LNCAP (cell line): ENCODE measurements at regions not wholly inside any gene's neighbourhood (a gene's known extent, or its start where the extent isn't known, plus 50 kb on each side); places are given as distances from the start of the nearest gene placed in this dataset.

Experiments
- TF ChIP-seq, protein P1 (sequence below): fragments of 450-650 bp; IDR thresholded peaks from 2 replicates; pipeline ENCODE4 v1.5.1; 2017; ENCODE audit warnings: mild to moderate bottlenecking

DNA sequence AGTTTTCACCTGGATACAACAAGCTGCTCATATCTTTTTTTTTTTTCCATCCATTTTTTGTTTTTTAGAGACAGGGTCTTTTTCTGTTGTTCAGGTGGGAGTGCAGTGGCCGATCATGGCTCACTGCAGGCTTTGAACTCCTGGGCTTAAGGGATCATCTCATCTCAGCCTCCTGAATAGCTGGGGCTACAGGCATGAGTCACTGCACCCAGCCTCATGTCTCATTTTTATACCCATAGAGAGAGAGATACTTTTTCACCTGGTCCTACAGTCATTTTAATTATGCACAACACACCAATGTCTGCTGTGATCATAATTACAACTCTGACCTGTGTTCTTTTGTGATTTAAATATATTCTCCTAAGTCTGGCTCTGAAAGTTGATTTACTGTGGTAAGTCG is 84.4 kb downstream of the KIF4B start:
- TF ChIP-seq, protein P1, sequence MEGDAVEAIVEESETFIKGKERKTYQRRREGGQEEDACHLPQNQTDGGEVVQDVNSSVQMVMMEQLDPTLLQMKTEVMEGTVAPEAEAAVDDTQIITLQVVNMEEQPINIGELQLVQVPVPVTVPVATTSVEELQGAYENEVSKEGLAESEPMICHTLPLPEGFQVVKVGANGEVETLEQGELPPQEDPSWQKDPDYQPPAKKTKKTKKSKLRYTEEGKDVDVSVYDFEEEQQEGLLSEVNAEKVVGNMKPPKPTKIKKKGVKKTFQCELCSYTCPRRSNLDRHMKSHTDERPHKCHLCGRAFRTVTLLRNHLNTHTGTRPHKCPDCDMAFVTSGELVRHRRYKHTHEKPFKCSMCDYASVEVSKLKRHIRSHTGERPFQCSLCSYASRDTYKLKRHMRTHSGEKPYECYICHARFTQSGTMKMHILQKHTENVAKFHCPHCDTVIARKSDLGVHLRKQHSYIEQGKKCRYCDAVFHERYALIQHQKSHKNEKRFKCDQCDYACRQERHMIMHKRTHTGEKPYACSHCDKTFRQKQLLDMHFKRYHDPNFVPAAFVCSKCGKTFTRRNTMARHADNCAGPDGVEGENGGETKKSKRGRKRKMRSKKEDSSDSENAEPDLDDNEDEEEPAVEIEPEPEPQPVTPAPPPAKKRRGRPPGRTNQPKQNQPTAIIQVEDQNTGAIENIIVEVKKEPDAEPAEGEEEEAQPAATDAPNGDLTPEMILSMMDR, result no peak

DNA sequence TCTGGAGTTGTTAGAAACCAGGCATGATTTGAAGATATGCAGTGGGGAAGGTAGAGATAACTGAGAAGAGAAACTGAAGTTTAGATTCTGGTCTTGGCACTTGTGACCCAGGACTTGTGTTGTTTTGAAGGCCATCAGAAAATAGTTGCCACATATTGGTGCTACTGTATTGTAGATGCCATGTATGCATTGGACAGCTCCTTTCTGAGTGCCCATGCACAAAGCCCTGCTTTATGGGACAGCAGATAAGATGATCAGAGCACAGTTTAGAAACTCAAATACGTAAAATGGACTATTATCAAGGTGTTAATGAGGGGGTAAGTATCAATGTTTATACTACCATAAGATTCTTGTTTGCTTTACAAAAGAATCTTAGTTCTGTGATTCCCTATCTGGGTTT is 84.9 kb downstream of the KIF4B start:
- TF ChIP-seq, protein P1, result no peak

DNA sequence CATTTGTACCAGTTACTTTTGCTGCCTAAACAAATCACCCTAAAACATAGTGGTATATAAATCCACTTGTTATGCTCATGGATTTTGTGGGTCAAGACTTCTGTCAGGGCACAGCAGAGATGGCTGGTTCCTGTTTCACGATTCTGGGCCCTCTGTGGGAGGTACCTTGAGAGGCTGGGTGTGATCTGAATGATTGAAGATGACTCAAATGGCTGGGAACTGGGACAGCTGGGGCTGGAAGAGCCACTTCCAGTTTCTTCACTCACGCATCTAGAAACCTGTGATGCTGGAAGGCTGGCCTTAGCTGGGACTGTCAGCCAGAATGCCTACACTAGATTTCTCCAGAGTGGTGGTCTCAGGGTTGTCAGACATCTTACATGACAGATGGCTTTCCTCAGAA is 88.1 kb downstream of the KIF4B start:
- TF ChIP-seq, protein P1, result no peak

DNA sequence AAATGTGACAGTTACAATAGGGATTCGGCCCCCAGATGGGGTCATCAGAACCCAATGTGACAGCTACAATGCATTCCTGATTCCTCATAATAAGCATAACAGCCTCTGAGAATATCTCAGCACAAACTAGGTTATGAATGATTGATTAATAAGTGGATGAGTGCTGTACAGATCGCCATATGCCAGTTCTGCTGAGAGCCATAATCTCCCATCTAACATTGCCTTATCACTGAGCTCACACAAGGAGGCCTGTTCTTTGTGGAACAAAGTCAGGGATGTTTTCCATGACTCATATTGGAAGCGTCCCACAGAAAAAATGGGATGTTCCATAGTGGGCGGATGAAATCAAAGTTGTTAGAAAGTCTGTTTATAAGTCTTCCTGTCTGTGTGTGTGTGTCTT is 89.6 kb downstream of the KIF4B start:
- TF ChIP-seq, protein P1, result no peak

DNA sequence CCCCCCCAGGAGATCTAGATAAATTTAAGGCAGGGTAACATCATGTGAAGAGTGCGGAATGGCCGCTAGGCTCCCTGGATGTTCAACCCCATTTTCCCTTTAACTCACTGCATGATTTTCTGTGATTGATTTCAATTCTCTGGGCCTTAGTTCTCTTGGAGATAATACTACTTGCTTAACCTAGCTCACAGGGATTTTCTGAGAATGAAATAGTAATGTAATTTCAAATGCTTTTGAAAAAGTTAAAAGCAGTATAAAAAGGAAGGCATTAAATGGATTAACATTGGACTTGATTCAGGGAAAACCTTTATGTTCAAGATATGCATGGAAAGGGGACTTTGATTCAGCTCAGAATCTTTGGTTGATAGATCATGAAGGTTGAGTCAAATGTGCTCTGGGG is 90.9 kb downstream of the KIF4B start:
- TF ChIP-seq, protein P1, result no peak

DNA sequence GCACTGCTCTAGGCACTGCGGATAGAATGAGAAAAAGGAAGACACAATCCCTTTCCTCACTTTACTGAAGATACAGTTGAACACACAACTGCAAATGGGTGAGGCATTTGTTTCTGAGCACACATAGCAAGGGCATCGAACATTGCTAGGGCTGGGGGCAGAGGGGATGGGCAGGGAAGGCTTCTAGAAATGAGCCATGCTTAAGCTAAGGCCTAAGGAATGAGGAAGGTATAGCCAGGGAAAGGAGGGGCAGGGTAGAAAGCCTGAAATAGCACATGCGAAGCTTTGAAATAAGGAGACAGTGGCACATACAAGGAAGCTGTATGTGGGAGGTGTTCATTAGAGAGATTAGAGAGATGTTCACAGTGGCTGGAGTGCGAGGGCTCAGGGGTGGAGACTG is 92.7 kb downstream of the KIF4B start:
- TF ChIP-seq, protein P1, result no peak

DNA sequence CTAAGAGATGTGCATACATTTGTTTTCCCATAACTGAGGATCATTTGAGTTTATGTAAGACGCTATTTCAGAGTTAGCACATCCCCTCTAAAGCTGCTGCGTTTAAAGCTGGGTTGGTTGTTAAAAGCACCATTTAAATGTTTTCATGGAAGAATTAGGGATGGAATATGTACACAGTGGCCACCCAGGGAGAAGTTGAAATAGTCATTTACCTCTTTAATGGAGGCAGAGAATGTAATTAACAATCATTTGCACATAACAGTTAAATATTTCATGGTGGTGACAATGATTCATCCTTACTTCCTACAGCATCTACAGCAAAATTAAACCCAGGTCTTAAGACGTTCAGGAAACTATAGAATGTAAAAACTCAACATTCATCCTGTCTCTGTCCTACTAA is 100.3 kb downstream of the KIF4B start:
- TF ChIP-seq, protein P1, result no peak

DNA sequence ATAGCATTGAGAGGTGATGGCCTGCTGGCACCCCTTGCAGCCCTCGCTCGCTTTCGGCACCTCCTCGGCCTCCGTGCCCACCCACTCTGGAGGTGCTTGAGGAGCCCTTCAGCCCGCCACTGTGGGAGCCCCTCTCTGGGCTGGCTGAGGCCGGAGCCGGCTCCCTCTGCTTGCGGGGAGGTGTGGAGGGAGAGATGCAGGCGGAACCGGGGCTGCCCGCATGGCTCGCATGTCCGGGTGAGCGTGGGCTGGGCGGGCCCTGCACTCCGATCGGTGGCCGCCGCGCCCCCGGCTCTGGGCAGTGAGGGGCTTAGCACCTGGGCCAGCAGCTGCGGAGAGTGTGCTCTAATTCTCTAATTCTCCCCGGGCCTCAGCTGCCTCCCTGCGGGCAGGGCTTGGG is 101.1 kb downstream of the KIF4B start:
- TF ChIP-seq, protein P1, result no peak
